Cardiac muscle cell (in vitro differentiated cells and primary cell): ENCODE measurements at regions not wholly inside any gene's neighbourhood (a gene's known extent, or its start where the extent isn't known, plus 50 kb on each side); places are given as distances from the start of the nearest gene placed in this dataset.

Source experiments
- DNase-seq, 2 donors: peaks; one replicate each; pipeline versions ENCODE4 v3.0.0 to v3.0.0-alpha.2; 2010 to 2017; ENCODE audit warnings: low read depth in 1 of 2, low spot score in 1 of 2
- H3K27ac ChIP-seq: fragments of 200-600 bp; sonication (generic); 2 replicates; pipeline ENCODE4 v1.5.1; 2016
- H3K27me3 ChIP-seq: fragments of 200-600 bp; sonication (generic); 2 replicates; pipeline ENCODE4 v1.6.0; 2016; ENCODE audit warnings: control low read depth
- H3K36me3 ChIP-seq: fragments of 200-600 bp; sonication (generic); 2 replicates; pipeline ENCODE4 v1.5.1; 2016; ENCODE audit warnings: control low read depth
- H3K4me1 ChIP-seq: fragments of 200-600 bp; sonication (generic); 2 replicates; pipeline ENCODE4 v1.8.1; 2017; ENCODE audit warnings: low read depth, mild to moderate bottlenecking, mixed run types
- H3K4me3 ChIP-seq: fragments of 200-600 bp; sonication (generic); 2 replicates; pipeline ENCODE4 v1.5.1; 2016; ENCODE audit warnings: mild to moderate bottlenecking
- H3K9me3 ChIP-seq: fragments of 200-600 bp; sonication (generic); 2 replicates; pipeline ENCODE4 v1.5.1; 2017; ENCODE audit warnings: low read depth, mild to moderate bottlenecking, control low read depth
- TF ChIP-seq, protein P1 (sequence below): IDR thresholded peaks from 2 replicates; pipeline ENCODE4 v1.5.1; 2012; ENCODE audit warnings: low read depth, mild to moderate bottlenecking, low read length

- Histone ChIP-seq H3K4me3 (no peak overlapping the region), H3K27ac (no peak overlapping the region), H3K9me3 (no peaks in the 10 kb centered on the region), H3K36me3 (no peaks in the 10 kb centered on the region), H3K4me1 (no peaks in the 10 kb centered on the region), H3K27me3 (peaks cover 36% of the 10 kb centered on the region)
- TF ChIP-seq, protein P1, sequence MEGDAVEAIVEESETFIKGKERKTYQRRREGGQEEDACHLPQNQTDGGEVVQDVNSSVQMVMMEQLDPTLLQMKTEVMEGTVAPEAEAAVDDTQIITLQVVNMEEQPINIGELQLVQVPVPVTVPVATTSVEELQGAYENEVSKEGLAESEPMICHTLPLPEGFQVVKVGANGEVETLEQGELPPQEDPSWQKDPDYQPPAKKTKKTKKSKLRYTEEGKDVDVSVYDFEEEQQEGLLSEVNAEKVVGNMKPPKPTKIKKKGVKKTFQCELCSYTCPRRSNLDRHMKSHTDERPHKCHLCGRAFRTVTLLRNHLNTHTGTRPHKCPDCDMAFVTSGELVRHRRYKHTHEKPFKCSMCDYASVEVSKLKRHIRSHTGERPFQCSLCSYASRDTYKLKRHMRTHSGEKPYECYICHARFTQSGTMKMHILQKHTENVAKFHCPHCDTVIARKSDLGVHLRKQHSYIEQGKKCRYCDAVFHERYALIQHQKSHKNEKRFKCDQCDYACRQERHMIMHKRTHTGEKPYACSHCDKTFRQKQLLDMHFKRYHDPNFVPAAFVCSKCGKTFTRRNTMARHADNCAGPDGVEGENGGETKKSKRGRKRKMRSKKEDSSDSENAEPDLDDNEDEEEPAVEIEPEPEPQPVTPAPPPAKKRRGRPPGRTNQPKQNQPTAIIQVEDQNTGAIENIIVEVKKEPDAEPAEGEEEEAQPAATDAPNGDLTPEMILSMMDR: no peak
- DNase-seq: no peak
These were observed 131.2 kb downstream of the TMEM18 start for GRCh38 chr2:545711-546650.

- H3K4me1 ChIP-seq: no peaks in the 10 kb centered on the region
- H3K27me3 ChIP-seq: peaks cover 33% of the 10 kb centered on the region
- no peak overlapping the region for H3K27ac ChIP-seq
- DNase-seq: no peak
- no peaks in the 10 kb centered on the region for H3K9me3 ChIP-seq
- H3K36me3 ChIP-seq: no peaks in the 10 kb centered on the region
- TF ChIP-seq, protein P1: no peak
- no peak overlapping the region for H3K4me3 ChIP-seq
These were observed 132.0 kb downstream of the TMEM18 start for GRCh38 chr2:545228-545627.

GRCh38 chr2:538646-539045, 138.6 kb downstream of the TMEM18 start:
- Histone ChIP-seq H3K9me3 (no peaks in the 10 kb centered on the region), H3K4me3 (no peak overlapping the region), H3K27ac (no peak overlapping the region), H3K36me3 (no peaks in the 10 kb centered on the region), H3K4me1 (no peaks in the 10 kb centered on the region), H3K27me3 (no peaks in the 10 kb centered on the region)
- DNase-seq: no peak
- TF ChIP-seq, protein P1: no peak

GRCh38 chr2:535222-535621, 142.0 kb downstream of the TMEM18 start:
- H3K36me3 ChIP-seq: no peaks in the 10 kb centered on the region
- no peak overlapping the region for H3K27ac ChIP-seq
- H3K4me1 ChIP-seq: no peaks in the 10 kb centered on the region
- TF ChIP-seq, protein P1: no peak
- no peaks in the 10 kb centered on the region for H3K9me3 ChIP-seq
- H3K27me3 ChIP-seq: no peaks in the 10 kb centered on the region
- no peak overlapping the region for H3K4me3 ChIP-seq
- no peak for DNase-seq

DNA sequence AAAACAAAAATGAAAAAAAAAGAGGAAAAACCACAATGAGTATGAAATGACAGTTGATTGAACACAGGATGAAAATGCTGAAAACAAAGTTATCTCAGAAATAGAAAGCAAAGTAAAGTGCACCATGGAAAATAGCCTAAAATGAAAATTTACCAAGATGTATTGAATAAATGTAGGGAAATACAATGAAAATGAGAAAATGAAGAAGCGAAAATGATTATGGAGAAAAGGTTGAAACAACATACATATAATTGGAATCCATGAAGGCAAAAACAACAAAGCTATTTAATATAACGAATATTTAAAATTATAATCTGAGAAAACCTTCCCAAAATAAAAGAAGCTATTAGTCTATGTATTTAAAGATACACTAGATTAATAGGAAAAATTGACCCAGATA, 147.4 kb downstream of the TMEM18 start:
- TF ChIP-seq, protein P1: no peak

More for the DNA sequence above, 147.4 kb downstream of the TMEM18 start:
- H3K4me3 ChIP-seq: no peak overlapping the region
- DNase-seq: no peak
- no peaks in the 10 kb centered on the region for H3K9me3 ChIP-seq
- H3K27ac ChIP-seq: no peak overlapping the region
- no peaks in the 10 kb centered on the region for H3K4me1 ChIP-seq
- H3K27me3 ChIP-seq: no peaks in the 10 kb centered on the region
- H3K36me3 ChIP-seq: no peaks in the 10 kb centered on the region
